GM19463 (cell line): ENCODE measurements at regions not wholly inside any gene's neighbourhood (a gene's known extent, or its start where the extent isn't known, plus 50 kb on each side); places are given as distances from the start of the nearest gene placed in this dataset.

Experiments
- ATAC-seq: cut with Tn5 transposase; IDR thresholded peaks from one replicate; pipeline ENCODE4 v1.9.1; 2021; ENCODE audit warnings: mild to moderate bottlenecking, moderate library complexity; ENCODE audit not compliant: unreplicated experiment

DNA sequence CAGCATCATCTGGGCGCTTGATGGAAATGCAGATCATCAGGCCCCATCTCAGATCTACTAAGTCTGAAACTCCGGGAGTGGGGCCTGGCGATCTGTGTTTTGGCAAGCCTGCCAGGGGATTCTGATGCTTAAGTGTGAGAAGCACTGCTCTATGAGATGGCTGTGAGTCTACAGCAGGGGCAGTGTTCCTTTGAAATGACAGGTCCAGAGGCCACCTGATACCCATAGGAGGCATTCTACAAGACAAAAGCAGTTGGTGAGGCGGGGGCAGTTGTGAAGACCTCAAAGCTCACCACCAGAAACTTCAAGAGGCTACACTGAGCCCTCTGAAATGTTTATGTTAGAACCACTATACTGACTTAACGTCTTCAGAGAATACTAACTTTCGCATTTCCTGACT lies 86.9 kb upstream of the SPATA31D4 start:
- ATAC-seq, result no peak

DNA sequence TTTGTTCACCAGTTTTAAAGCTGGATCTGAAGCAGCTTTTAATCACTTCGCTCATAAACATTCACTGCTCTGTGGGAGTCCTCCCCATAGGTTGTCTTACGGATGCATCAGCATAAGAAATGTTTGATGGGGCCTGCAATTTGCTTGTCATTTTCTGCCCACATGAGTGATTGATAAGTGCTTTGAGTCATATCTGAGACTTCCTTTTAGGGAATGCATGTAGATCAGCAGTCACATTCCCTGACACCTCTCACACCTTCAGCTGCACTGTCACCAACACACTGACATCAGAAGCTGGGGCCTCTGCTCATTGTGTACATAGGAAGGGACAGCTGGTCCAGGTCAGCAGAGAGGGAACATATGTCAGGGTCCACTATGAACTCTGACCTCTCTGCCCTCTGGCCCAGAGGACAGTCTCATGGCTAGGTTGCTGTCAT lies 84.1 kb upstream of the SPATA31D4 start:
- ATAC-seq, result no peak

DNA sequence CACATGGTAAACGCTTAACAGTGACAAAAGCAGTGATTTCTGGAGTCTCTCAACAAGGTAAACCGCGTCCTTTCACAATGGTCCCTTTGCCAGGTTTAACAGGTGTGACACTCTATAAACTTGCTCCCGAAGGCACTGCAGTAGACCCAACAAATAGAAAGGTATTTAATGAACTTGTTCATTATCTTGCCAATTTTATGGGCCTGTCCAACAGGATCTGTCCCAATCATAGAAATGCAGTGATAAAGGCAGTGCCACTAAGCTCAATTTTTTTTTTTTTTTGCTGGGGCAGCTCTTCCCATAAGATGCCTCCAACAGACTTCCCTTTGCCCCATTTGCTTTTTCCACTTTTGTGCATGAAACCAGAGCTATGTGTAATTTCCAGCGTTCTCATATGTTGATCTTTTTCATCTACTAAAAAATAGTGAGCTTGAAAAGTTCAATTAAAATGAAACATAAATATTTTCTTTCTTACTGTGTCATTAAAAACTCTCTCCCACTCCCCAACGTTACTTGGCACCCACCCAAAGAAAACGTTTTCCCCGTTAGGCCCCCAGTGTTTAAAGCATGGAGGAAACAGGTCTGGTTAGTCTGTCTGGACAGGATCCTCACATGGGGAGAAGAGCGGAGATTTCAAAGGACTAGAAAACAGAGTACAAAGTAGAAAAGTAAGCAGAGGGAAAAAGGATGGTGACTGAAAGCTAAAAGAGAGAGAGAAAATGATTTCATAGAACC lies 80.9 kb upstream of the SPATA31D4 start:
- ATAC-seq, result no peak

DNA sequence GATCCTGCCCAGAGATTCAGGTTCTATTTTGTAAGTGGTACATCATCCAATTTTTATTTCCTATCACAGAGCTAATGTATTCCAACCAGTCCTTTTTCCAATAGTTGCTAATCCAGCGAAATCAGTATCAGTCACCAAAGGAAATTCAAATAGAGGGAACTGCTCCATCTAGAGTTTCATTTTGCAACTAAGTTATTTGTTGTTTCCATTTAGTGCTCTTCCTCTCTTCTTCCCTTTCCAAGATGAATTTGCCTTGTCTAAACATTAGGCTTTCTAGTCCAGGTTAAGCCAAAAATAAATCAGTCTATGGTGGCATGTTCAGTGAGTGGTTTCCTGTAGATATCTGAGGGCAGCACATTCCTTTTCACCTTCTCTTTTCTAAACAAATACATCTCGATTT lies 79.8 kb upstream of the SPATA31D4 start:
- ATAC-seq, result no peak

DNA sequence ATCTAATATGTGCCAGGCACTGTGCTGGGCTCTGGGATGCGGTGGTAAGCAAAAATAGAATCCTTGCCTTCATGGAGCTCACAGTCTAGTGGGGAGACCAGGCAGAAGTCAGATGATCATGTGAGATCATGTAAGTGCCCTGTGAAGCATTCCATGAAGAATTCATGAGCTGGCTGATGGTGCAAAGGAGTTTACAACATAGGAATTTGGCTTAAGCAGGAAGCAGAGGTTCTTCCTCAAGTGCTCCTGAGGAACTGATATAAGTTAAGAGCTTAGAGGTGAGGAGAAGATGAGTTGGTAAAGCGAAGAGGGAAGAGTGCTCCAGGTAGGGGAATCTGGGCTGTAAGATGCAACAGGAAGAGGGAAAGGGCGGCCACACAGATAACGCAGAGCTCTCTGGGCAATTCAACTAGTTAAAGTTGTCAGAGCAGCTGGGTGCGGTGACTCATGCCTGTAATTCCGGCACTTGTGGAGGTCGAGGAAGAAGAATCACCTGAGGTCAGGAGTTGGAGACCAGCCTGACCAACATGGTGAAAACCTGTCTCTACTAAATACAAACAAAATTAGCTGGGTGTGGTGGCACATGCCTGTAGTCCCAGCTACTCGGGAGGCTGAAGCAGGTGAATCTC lies 78.5 kb upstream of the SPATA31D4 start:
- no peak for ATAC-seq

DNA sequence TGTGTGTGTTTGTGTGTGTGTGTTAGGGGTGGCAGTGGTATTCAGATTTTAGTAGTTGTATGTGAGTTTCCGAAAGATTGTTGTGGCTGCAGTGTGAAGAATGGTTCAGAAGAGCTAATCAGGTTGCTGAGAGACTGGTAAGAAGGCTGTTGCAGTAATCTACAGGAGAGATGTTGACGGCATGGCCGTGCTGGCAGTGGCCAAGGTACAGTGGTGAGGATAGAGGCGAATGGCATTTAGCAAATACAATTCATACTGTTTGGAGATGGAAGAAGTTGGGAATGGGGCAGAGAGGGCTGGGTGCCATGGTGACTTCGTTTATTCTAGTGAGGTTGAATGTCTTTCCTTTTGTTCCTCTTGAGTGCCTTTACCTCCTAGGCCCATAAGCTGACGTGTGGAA lies 77.5 kb upstream of the SPATA31D4 start:
- ATAC-seq, result no peak

DNA sequence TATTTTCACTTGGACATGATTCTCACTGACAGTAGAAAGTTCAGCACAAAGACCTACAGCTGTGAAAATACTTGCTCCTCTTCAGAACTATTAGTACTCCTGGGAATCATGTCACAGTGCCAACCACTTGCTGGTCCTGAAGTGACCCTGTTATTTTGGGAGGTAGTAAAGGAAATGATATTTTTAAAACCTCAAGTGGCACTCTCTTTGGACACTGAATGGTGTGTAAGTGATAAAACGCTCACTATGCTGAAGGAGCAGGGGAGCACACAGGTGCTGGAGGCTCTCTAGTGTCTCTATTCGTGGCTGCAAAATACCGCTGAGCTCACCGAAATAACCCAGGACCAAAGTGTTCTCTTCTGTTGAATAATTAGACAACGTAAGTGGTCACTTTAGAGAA lies 76.9 kb upstream of the SPATA31D4 start:
- no peak for ATAC-seq

DNA sequence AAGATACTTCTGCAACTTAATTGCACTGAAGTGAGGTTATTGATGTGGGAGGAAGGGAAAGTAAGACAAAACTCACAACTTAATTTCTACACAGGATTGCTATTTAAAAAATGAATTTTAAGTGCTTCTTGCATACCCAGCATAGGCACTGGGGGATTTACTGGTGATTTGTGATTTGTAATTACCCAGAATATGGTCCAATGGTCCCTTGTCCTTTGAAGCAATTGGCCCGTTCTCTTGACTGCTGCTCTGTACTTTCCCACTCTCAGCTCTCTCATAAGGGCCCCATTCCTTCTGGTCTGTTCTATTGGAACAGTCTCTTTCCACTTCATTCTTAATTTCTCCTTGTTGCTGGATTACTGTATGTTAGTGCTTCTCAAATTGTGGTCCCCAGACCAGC lies 75.4 kb upstream of the SPATA31D4 start:
- ATAC-seq, result no peak

DNA sequence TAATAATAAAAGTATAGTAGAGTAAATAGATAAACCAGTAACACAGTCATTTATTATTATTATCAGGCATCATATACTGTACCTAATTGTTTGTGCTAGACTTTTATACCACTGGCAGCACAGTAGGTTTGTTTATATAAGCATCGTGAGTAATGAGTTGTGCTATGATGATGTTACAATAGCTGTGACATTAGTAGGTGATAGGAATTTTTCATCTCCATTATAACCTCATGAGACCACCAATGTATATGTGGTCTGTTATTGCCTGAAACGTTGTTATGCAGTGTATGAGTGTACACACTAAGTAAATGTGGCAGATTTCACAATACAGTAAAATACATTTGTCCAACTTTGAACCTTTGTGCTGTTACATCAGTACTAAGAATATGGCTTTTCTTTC lies 72.7 kb upstream of the SPATA31D4 start:
- ATAC-seq, result no peak

DNA sequence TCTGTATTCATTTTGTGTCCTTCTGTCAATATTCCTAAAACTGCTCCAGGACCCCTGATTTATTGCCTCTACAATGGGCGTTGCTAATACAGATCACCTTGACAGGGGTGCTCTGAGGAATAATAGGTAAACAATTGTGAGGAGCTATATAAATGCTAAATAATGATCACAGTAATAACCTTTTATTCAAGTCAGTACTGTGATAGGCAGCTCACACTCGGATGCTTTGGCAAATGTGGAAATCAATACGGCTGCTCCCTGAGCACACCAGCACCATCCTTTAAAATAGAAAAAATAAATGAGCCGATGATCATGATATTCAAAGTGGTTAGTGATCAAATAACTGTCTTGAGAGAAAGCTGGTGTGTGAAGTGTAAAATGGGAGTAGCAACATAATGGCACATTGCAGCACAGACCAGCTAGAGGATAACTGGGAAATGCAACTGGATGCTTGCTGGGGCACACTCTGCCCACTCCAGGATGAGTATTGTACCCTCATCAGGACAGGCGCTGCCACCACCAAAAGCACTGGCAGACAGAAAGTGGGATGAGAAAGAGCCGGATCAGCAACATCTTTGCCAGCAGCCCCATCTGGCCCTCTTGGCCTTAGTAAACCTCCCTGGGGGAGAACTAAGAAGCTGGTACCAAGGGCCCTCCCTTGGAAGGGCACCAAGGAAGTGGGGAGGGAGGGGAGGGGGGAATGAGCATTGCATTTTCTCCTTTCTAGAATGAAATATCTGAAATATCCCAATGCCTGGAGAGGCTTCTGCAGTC lies 69.4 kb upstream of the SPATA31D4 start:
- ATAC-seq, result no peak

DNA sequence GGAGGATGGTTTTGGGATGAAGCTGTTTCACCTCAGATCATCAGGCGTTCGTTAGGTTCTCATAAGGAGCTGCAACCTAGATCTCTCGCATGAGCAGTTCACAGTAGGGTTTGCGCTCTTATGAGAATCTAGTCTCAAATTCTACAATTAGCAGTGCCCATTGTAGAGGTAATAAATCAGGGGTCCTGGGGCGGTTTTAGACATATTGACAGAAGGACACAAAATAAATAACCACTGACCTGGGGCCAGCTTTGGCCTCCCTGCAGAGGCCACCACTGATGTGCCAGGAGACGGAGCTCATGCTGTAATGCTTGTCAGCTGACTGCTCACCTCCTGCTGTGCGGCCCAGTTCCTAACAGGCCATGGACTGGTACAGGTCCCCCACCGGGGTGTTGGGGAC lies 67.6 kb upstream of the SPATA31D4 start:
- no peak for ATAC-seq

DNA sequence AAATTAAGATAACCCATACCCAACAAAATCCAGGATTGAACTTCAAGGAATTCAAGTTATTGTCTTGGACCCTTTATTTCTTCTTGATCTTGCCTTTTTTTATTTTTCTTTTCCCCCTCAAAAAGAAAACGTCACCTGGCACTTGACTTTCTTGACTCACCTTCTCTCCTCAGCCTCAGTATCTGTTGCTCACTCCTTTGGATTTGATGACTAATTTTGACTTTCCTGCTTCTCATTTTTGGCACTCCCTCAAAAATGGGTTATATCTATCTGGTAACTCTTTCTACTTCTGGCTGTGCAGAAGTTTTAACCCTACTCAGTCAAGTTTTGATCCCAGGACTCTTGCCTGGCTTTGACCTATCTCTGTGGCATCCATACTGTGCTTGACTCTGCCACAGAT lies 66.6 kb upstream of the SPATA31D4 start:
- ATAC-seq, result no peak

DNA sequence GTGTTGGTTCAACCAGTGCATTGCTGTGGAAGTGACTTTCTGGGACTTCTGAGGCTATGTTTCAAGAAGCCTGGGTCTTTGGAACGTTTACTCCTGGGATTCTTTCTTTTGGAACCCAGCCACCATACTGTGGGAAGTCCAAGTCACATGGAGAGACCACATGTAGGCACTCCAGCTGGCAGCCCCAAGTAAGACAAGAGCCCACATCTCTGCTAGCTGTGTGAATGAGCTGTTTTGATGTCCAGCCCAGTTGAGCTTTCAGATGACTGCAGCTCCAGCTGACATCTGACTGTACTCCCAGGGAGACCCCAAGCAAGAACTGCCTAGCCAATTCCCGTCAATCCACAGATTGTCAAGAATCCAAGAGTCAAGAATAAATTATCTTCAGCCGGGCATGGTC lies 60.1 kb upstream of the SPATA31D4 start:
- ATAC-seq, result no peak

DNA sequence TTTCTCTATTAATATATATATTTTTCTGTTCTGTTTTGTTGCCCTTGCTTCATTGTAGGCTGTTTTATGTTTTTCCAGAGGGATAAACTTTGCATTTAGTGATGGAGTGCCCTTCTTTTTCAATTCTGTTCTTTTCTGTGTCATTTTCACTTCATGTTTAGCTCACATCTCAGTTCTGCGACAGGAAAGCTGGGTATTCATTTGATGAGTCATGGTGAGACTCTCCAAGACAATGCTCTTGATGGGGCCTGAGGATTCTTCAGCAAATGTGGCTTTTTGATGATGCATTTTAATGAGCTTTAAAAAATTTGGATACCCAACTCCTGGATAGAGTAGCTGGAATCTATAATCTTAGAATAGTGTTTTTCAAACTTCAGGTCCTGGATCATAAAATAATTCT lies 56.5 kb upstream of the SPATA31D4 start:
- no peak for ATAC-seq

DNA sequence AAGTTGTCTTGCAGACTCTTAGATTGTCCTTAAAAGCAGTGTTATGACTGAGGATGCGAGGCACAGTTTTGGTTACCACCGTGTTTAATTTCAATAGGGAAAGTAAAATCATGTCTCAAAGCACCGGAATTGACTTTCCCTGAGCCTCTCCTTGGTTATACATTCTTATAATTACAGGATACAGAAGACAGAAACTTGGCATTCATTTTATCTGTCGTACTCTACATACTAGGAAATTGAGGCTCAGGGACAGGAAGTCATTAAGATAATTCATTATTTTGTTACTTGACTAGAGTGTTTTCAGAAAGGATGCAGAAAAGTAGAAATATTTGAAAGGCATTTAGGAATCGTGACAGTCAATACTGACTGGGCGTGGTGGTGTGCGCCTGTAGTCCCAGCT lies 54.0 kb upstream of the SPATA31D4 start:
- ATAC-seq, result no peak

DNA sequence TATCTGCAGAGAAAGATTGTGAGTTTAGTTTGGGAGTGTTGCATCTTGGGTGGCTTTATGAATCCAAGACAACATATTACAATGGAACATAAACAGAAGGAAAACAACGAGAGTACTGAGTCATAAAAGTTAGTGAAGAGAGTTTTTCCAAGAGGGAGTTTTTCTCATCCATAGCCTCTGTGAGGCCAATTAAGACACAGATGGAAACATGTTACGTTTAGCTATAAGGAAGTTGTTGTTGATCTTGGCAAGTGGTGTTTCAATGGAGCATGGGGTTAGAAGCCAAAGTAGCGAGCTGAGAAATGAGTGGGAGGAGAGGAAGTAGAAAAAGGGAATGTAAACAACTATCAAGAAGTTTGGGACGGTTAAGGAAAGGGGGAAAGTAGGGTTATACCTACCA lies 53.3 kb upstream of the SPATA31D4 start:
- no peak for ATAC-seq

DNA sequence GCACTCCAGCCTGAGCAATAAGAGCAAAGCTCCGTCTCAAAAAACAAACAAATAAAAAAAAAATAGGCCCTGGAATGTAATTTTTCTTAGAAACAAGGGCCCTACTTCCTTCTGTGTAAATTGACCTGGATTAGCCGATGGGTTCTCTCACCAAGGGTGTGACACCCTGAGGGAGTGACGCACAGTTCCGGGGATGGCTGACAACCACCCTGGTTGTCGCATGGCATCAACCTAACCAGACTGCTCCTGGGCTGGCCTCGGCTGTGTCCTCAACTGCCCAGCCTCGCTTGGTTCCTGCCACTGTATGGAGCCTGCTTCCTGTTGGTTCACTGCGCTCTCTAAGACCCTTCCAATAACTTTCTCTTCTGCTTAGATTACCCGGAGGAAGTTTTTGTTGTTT lies 51.2 kb upstream of the SPATA31D4 start:
- ATAC-seq, result no peak
